GM18858 (cell line): ENCODE measurements at regions not wholly inside any gene's neighbourhood (a gene's known extent, or its start where the extent isn't known, plus 50 kb on each side); places are given as distances from the start of the nearest gene placed in this dataset.

Experiments used
- ATAC-seq: cut with Tn5 transposase; IDR thresholded peaks from one replicate; pipeline ENCODE4 v1.9.1; 2021; ENCODE audit not compliant: unreplicated experiment

DNA sequence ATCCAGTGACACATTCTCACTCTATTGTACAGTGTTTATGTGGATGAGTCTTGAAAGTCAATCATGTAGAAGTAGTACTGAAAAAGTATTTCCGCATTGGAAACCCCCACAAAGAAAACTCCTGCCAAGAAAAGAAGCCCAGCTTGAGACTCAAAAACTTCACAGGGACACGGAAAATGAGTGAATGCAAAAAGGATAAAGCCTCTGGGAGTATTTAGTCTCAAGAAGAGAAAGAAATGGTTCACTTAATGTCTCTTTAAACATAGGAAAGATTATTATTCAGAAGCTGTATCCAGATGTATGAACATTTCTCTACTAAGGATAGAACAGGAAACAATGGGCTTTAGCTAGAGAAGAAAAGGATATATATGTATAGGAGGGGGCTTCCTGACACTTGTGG is 304.5 kb downstream of the BARHL2 start:
- ATAC-seq, result no peak

GRCh38 chr1:90411185-90411584 is 305.9 kb downstream of the BARHL2 start:
- ATAC-seq, result no peak

DNA sequence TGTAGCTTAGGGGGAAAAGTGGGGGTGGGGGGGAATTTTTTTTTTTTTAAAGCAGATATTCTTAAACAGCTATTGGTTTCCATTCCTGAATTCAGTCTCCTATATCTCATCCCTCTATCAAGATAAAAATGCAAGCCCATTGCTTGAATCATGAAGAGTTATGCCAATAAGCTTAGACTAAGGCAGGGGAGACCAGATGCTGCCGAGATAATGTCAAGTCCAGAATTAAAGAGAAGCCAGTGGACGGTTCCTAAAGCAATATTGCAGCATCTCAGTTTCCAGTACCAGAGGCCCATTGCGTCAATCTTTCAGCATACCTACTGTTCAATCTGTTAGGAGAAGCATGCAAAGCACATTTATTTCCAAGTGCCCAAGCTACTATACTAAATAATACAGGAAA is 309.4 kb downstream of the BARHL2 start:
- no peak for ATAC-seq

- no peak for ATAC-seq
Measured at GRCh38 chr1:90405726-90406125, 311.4 kb downstream of the BARHL2 start.

DNA sequence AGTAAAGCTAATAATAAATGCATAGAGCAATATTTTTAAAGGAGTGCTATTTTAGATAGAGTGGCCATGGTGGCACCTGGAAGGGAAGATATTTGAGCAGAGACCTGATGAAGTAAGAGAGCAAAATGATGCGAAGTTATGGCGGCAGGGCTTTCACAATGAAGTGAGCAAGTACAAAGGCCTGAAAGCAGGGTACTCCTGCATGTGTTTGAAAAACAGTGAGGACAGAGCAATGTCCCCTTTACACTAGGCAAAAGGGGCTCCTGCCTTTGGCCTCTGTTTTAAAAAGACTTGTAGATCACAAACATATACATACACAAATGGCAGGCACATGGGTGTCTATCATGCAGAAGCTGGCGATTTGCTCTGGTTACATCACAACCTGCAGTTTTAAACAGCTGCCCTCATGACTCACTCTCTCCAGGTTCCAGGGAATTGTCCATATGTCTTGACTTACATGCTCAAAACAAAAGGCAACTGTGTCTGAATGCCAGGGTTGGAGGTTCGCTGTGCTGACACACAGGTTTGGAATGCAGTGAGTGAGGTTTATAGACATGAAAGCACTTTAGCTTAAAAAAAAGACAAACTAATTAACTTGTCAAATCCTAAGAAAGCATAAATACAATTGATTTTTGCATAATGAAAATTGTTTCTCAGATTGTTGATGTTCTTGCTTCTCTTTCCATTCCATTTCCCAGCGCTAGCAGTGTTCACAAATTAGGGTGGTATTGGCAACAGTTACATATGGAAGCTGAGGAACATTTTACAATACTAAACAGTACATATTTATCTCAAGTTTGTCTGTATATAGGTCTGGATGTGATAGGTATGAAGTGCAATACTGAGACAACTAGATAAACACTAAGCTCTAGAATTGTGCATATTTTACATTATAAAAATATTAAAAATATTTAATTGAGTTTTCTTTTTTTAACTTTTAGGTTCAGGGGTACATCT is 313.9 kb downstream of the BARHL2 start:
- ATAC-seq, result no peak

DNA sequence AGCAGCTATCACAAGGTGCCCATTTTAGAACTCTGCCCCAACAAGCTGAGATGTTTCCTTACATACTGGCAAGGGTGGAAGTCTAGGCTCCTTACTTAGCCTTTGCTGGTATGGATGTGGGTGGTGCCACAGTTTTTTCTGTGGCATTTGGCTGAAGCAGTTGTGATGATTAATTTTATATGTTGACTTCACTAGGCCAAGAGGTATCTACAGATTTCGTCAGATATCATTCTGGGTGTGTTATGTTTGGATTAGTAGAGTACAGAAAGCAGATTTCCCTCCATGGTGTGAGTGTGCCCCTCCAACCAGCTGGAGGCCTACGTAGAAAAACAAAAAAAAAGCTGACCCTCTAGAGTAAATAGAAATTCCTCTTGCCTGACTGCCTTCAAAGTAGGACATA is 317.0 kb downstream of the BARHL2 start:
- ATAC-seq, result no peak

DNA sequence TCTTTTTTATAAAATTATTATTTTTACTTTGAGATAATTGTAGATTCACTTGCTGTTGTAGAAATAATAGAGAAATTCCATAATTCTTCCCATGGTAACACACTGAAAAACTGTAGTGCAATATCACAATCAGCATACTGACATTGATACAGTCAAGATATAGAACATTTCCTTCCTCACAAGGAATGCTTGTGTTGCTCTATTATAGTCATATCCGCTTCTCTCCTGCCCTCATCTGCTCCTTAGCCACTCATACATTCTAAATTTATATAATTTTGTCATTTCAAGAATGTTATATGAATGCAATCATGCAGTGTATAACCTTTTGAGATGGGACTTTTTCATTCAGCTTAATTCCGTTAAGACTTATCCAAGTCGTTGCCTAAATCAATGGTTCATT is 320.2 kb downstream of the BARHL2 start:
- no peak for ATAC-seq

GRCh38 chr1:90394247-90394646 is 322.9 kb downstream of the BARHL2 start:
- ATAC-seq, result no peak

- ATAC-seq, result no peak
Measured at GRCh38 chr1:90393025-90393424, 324.1 kb downstream of the BARHL2 start.

DNA sequence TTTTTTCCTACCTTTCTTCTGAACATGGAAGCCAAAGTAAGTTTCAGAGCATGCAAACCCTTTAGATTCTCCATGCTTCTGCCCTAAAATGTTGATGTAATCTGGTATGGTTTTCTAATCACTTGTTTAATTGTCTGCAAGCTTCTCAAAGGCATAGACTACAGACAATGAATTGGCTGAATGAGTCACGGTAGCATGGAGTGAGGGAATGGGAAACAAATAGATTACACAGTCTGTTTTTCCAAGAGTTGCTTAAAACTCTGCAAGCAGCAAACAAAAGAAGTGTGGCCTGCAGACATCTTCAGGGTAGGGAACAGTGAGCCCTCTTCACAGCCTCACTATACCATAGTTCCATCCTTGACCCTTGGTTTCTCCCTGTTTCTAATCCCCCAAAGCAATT is 326.0 kb downstream of the BARHL2 start:
- ATAC-seq, result no peak

DNA sequence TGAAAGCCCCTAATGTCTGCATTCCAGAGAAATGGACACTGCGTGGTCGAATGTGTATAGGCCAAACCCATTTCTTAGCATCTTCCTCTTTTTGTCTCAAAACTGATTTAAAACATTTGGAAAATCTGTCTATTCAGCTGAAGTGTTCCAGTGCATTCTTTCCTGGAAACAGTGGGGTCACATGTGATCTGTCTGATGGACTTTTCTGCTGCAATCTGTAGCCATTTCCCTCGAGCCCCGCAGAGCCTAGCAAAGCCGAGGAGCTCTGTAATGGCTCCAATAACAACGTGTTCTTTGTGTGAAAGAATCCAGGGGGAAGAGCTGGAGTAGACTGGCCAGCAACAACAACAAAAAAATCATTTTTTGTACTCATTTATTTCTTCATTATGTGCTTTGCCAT is 329.3 kb downstream of the BARHL2 start:
- ATAC-seq, result no peak

DNA sequence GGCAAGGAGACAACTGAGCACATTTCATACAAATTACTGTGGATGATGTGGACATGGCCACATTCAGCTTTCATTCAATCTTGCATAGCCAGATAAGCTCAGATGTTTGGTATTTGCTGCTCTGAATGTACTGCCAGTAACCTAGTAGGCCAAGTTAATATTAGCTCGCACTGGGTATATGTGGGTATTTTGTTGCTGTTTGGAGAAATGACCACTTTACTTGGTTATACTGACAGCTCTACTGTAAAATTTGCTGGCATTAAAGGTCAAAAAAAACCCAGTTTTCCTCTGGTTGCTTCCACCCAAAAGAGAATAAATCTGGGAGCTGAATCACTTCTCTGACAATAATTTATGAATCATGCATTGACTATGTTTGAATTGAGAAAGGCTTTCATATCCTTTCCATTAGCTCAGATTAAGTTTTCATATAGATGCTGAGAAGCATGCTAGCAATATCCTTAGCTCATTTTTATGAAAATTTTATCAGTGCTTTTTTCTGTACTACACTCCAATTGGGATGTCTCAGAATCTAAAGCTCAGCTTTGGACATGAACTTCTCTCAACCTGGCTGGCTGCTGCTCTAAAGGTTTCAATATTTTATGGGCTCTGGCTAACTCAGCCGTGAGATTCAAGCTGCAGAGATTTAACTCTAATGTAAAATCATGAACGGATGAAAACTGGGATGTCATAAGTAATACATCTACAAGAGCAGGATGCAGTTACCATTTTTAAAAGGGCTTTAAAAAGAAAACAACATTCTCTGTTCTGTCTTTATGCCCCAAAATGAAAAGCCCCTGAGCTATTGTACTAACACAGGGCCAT is 330.0 kb downstream of the BARHL2 start:
- no peak for ATAC-seq

DNA sequence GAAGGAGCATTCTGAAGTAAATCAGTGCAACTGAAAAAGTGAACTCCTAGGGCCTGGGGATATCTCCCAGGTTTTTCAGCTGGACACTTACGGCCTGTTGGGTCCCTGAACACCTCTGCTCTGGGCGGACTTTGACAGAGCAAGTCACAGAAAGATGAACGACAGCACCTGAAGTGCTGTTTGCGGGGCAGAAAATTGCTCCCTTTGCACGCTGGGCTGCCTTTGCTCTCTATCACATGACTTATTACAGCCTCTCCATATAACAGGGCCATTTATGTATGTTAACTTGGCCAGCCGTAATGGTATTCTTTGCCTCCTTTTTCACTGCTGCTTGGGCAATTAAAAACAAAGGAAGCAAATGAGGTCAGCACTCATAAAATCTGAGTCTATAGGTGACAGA is 332.9 kb downstream of the BARHL2 start:
- no peak for ATAC-seq

- ATAC-seq, result no peak
Measured at GRCh38 chr1:90382161-90382560, 334.9 kb downstream of the BARHL2 start.

- ATAC-seq, result no peak
Measured at GRCh38 chr1:90381598-90381997, 335.5 kb downstream of the BARHL2 start.

- no peak for ATAC-seq
Measured at GRCh38 chr1:90371448-90371813, 345.7 kb downstream of the BARHL2 start.

- no peak for ATAC-seq
Measured at GRCh38 chr1:90370686-90371447, 346.2 kb downstream of the BARHL2 start.

DNA sequence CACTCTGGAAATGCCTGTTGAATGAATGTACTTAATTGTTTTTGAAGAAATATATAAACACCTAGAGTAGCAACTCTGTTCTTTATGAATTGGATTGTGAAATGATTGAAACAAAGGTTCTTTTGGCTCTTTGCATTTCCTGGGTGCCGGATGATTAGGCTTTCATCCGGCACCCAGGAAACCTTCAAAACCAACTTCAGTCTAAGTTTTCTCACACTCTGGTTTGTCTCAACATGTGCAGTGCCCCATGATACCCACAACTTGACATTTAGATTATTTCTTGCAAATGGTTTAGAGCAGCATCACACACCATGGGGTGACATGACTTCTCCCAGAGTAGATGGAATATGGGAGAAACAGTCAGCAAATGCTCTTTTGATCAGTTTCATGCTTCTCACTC is 354.9 kb downstream of the BARHL2 start:
- no peak for ATAC-seq

- ATAC-seq, result no peak
Measured at GRCh38 chr1:90361026-90361425, 356.1 kb downstream of the BARHL2 start.

DNA sequence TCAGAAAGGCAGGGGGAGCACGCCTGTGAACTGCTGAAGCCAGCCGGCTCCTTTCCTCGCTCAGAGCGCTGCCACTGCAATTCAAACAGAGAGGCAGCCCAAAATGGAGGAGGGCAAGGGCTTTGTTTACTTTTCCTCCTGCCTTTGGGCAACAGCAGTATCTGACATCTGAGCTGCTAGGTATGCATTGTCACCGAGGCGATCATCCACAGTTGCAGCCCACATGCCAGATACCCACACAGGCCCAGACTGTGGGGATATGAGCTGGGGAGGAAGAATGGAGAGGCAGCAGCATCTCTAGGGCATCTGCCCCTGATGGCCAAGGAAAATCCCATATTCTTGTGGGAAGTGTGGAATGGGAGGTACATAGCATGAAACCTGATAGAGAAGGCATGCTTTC is 357.1 kb downstream of the BARHL2 start:
- ATAC-seq, result no peak

DNA sequence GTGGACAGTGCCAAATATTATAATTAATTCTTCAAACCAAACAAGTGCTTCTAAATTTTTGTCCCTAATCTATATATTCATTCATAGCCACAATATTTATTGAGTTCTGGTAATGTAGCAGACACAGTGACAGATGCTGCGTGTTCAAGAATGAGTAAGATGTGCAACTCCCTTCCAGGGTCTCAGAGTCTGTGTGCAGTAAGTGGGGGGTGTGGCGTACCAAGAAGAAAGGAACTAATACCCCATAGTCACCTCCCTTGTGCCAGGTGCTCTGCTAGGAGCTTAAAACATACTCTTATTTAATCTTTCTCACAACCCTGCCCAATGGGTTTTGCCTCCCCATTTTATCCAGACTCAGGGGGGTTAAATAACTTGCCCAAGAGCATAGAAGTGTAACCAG is 358.7 kb downstream of the BARHL2 start:
- no peak for ATAC-seq
